HS-27A (cell line): ENCODE measurements at regions not wholly inside any gene's neighbourhood (a gene's known extent, or its start where the extent isn't known, plus 50 kb on each side); places are given as distances from the start of the nearest gene placed in this dataset.

Experiments
- DNase-seq: peaks from one replicate; pipeline ENCODE4 v3.0.0-alpha.2; 2012; ENCODE audit warnings: low read depth, missing footprints

- DNase-seq: no peak
Observed at GRCh38 chr16:49910541-49911071, 54.7 kb upstream of the ZNF423 start.

- no peak for DNase-seq
Observed at GRCh38 chr16:49911430-49911829, 55.5 kb upstream of the ZNF423 start.

- no peak for DNase-seq
Observed at GRCh38 chr16:49912721-49913120, 56.8 kb upstream of the ZNF423 start.

GRCh38 chr16:49913720-49914119, 57.8 kb upstream of the ZNF423 start:
- no peak for DNase-seq

- DNase-seq: no peak
Observed at GRCh38 chr16:49914657-49915056, 58.7 kb upstream of the ZNF423 start.

GRCh38 chr16:49918257-49918656, 62.3 kb upstream of the ZNF423 start:
- DNase-seq: no peak

- DNase-seq: no peak
Observed at GRCh38 chr16:49919327-49919726, 63.4 kb upstream of the ZNF423 start.

- no peak for DNase-seq
Observed at GRCh38 chr16:49920397-49920796, 64.5 kb upstream of the ZNF423 start.

GRCh38 chr16:49921106-49921505, 65.2 kb upstream of the ZNF423 start:
- no peak for DNase-seq

GRCh38 chr16:49921791-49922456, 66.0 kb upstream of the ZNF423 start:
- DNase-seq: no peak

GRCh38 chr16:49923411-49923810, 67.5 kb upstream of the ZNF423 start:
- no peak for DNase-seq

- no peak for DNase-seq
Observed at GRCh38 chr16:49924078-49924477, 68.2 kb upstream of the ZNF423 start.

- DNase-seq: no peak
Observed at GRCh38 chr16:49926941-49927340, 71.0 kb upstream of the ZNF423 start.

- no peak for DNase-seq
Observed at GRCh38 chr16:49928176-49929041, 72.5 kb upstream of the ZNF423 start.

- DNase-seq: no peak
Observed at GRCh38 chr16:49929626-49930025, 73.7 kb upstream of the ZNF423 start.

- no peak for DNase-seq
Observed at GRCh38 chr16:49930841-49931240, 74.9 kb upstream of the ZNF423 start.

GRCh38 chr16:49931266-49931665, 75.4 kb upstream of the ZNF423 start:
- no peak for DNase-seq

- DNase-seq: no peak
Observed at GRCh38 chr16:49931916-49932315, 76.0 kb upstream of the ZNF423 start.

- no peak for DNase-seq
Observed at GRCh38 chr16:49932434-49932833, 76.5 kb upstream of the ZNF423 start.

GRCh38 chr16:49932946-49933345, 77.0 kb upstream of the ZNF423 start:
- DNase-seq: no peak

GRCh38 chr16:49936791-49937190, 80.9 kb upstream of the ZNF423 start:
- DNase-seq: no peak

- DNase-seq: no peak
Observed at GRCh38 chr16:49937886-49938285, 82.0 kb upstream of the ZNF423 start.

GRCh38 chr16:49939495-49939894, 83.6 kb upstream of the ZNF423 start:
- DNase-seq: no peak
